GM18508 (cell line): ENCODE measurements at regions not wholly inside any gene's neighbourhood (a gene's known extent, or its start where the extent isn't known, plus 50 kb on each side); places are given as distances from the start of the nearest gene placed in this dataset.
"Not testable (repeated sequence)": the region's sequence is repeated elsewhere in the genome, so short reads cannot be mapped to it uniquely, and the experiment has no call there.

Source experiments
- ATAC-seq: cut with Tn5 transposase; IDR thresholded peaks from one replicate; pipeline ENCODE4 v1.9.1; 2021; ENCODE audit warnings: moderate number of reproducible peaks; ENCODE audit not compliant: insufficient read depth, unreplicated experiment

GRCh38 chr2:75862547-75862946, 151.8 kb upstream of the GCFC2 start:
- ATAC-seq = no peak

- ATAC-seq = no peak
These were observed 142.7 kb upstream of the GCFC2 start for GRCh38 chr2:75853436-75853835.

- no peak for ATAC-seq
These were observed 141.9 kb upstream of the GCFC2 start for GRCh38 chr2:75852639-75853038.

GRCh38 chr2:75846683-75847190, 136.0 kb upstream of the GCFC2 start:
- no peak for ATAC-seq

- no peak for ATAC-seq
These were observed 133.9 kb upstream of the GCFC2 start for GRCh38 chr2:75844651-75845050.

- ATAC-seq = not testable (repeated sequence)
These were observed 123.9 kb upstream of the GCFC2 start for GRCh38 chr2:75834588-75834987.

- ATAC-seq = no peak
These were observed 122.7 kb upstream of the GCFC2 start for GRCh38 chr2:75833386-75833785.

- no peak for ATAC-seq
These were observed 118.1 kb upstream of the GCFC2 start for GRCh38 chr2:75828826-75829225.

GRCh38 chr2:75823515-75823914, 112.8 kb upstream of the GCFC2 start:
- not testable (repeated sequence) for ATAC-seq

GRCh38 chr2:75822336-75822735, 111.6 kb upstream of the GCFC2 start:
- ATAC-seq = no peak

- ATAC-seq = no peak
These were observed 110.0 kb upstream of the GCFC2 start for GRCh38 chr2:75820693-75821092.

- no peak for ATAC-seq
These were observed 100.1 kb upstream of the GCFC2 start for GRCh38 chr2:75810611-75811330.

GRCh38 chr2:75808793-75809535, 98.2 kb upstream of the GCFC2 start:
- no peak for ATAC-seq

GRCh38 chr2:75807992-75808391, 97.3 kb upstream of the GCFC2 start:
- no peak for ATAC-seq

GRCh38 chr2:75801234-75801982, 90.7 kb upstream of the GCFC2 start:
- ATAC-seq = peak; percentile 36

- peak; percentile 86 for ATAC-seq
These were observed 89.7 kb upstream of the GCFC2 start for GRCh38 chr2:75800456-75800855.

- ATAC-seq = no peak
These were observed 89.1 kb upstream of the GCFC2 start for GRCh38 chr2:75799859-75800258.

GRCh38 chr2:75798569-75798968, 87.9 kb upstream of the GCFC2 start:
- no peak for ATAC-seq

- no peak for ATAC-seq
These were observed 82.3 kb upstream of the GCFC2 start for GRCh38 chr2:75792996-75793395.

GRCh38 chr2:75792146-75792545, 81.4 kb upstream of the GCFC2 start:
- ATAC-seq = no peak
